ENCODE measurements at regions not wholly inside any gene's neighbourhood (a gene's known extent, or its start where the extent isn't known, plus 50 kb on each side); places are given as distances from the start of the nearest gene placed in this dataset.

DNA sequence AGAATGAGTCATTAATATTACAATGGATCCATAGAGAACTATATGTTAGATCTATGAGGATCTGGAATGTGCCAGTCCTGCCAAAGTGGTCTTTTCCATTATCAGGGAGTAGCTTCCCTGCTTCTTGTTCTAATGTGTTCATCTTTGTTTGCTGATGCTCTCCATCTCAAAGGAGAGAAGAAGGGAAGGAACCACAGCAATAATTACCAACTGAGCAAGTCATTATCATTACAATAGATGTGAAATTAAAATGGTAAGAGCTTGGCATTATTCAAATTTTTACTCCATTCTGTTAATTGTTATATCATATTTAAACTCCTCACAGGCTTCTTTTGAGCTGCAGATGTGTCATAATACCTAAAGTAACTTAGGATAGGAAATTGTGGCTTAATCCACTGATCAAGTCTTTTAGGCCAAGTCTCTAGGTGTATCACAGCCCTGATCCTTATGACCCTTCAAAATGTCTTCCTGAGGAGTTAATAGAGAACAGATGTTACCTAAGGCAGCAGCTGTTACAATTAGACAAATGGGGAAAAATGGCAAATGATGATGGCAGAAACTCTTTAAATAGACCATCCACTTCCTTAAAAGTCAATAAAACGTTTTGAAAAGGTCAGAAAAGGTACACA is 1492.7 kb upstream of the IGFBP7 start:
- no peak overlapping the region for H3K27ac ChIP-seq
- DNase-seq (ENCODE audit: low spot score) = no peak
- CTCF ChIA-PET = no interaction called here

DNA sequence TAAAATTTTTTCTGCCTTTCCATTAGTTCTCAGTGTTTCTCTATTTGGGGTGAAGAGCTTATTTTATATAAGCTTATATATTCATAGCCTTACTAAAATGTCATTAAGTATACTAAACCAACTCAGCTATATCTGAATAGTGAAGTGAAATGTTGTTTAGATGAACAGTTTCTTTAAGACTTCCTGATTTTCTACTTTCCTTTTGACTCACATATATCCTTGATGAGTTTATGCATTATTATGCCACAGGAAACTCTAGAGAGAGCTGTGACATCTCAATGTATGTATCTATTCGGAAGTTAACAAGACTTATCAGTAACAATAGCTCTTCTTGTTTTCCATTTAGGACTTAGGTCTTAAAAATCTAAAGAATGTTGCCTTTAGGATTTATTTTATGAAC is 1491.8 kb upstream of the IGFBP7 start:
- CTCF ChIA-PET = interaction anchor here (0.6 kb wide), 1 partner anchor 1439 kb away, joined by 3 read pairs; no protein-coding TSS in a partner anchor
- TF ChIP-seq, protein P1, sequence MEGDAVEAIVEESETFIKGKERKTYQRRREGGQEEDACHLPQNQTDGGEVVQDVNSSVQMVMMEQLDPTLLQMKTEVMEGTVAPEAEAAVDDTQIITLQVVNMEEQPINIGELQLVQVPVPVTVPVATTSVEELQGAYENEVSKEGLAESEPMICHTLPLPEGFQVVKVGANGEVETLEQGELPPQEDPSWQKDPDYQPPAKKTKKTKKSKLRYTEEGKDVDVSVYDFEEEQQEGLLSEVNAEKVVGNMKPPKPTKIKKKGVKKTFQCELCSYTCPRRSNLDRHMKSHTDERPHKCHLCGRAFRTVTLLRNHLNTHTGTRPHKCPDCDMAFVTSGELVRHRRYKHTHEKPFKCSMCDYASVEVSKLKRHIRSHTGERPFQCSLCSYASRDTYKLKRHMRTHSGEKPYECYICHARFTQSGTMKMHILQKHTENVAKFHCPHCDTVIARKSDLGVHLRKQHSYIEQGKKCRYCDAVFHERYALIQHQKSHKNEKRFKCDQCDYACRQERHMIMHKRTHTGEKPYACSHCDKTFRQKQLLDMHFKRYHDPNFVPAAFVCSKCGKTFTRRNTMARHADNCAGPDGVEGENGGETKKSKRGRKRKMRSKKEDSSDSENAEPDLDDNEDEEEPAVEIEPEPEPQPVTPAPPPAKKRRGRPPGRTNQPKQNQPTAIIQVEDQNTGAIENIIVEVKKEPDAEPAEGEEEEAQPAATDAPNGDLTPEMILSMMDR (conservative IDR thresholded peaks at IDR 0.05; ENCODE audit: low read depth) = no peak
- DNase-seq (ENCODE audit: low spot score) = no peak
- H3K27ac ChIP-seq = no peak overlapping the region
- POLR2A ChIA-PET (ENCODE audit: low non-redundant PET) = no interaction called here

More for the DNA sequence above, 1492.7 kb upstream of the IGFBP7 start:
- POLR2A ChIA-PET (ENCODE audit: low non-redundant PET) = no interaction called here
- TF ChIP-seq, protein P1 (conservative IDR thresholded peaks at IDR 0.05; ENCODE audit: low read depth) = no peak

DNA sequence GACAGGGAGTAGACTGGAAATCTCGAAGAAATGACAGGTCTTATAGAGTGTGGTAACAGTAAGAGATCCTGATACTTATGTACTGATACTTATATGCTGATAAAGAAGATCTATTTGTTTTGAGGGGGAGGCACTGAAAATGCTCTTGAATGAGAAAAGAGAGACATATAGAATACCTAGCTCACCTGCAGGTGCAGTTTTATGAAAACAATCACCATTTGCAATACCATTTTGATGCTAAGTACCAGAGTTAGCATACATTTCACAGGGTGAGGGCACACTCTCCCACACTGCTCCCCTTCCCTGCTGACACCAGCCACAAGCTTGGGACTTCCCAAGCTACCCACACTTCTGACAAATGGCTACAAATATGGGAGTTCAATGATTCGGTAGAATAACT is 1490.1 kb upstream of the IGFBP7 start:
- ChIA-PET CTCF (no interaction called here), POLR2A (ENCODE audit: low non-redundant PET) (no interaction called here)
- H3K27ac ChIP-seq = no peak overlapping the region
- TF ChIP-seq, protein P1 (conservative IDR thresholded peaks at IDR 0.05; ENCODE audit: low read depth) = no peak
- DNase-seq (ENCODE audit: low spot score) = no peak

DNA sequence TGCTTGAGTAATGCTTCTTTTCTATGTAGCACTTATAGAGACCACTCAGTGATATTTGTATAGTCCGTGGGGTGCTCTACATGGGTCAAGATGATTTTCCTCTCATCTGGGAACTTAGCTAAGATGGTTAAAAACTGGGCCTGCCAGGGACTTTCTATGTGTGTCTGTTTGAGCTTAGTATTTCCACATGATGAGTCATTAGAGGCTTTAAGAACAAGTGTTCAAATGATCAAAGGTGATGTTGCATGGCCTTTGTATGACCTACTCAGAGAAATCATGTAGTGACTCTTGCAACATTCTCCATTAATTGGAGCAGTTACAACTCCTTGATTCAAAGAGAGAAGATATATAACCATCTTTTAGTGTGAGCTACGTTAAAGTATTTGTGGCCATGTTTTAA is 1480.5 kb upstream of the IGFBP7 start:
- peak; percentile 42 for DNase-seq (ENCODE audit: low spot score)
- TF ChIP-seq, protein P1 (conservative IDR thresholded peaks at IDR 0.05; ENCODE audit: low read depth) = no peak
- POLR2A ChIA-PET (ENCODE audit: low non-redundant PET) = no interaction called here
- no peak overlapping the region for H3K27ac ChIP-seq
- CTCF ChIA-PET = no interaction called here

DNA sequence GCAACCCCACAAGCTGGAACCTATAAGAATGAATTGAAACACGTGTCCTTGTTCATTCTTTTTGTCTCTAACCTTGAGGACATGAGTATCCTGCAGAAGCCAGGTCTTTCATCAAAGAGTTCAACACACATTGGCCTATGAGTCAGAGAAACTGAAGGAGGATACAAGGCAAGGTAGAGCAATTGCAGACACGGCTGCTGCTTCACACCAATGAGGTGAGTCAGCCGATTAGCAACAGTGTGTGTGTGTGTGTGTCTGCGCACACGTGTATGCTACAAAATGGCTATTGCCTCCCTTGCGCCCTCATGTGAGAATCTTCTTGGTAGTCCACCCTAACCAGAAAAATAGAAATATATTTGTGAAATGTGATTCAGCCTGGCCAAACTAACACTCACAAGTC is 1477.7 kb upstream of the IGFBP7 start:
- CTCF ChIA-PET = no interaction called here
- TF ChIP-seq, protein P1 (conservative IDR thresholded peaks at IDR 0.05; ENCODE audit: low read depth) = no peak
- POLR2A ChIA-PET (ENCODE audit: low non-redundant PET) = no interaction called here
- H3K27ac ChIP-seq = no peak overlapping the region
- peak; percentile 32 for DNase-seq (ENCODE audit: low spot score)

DNA sequence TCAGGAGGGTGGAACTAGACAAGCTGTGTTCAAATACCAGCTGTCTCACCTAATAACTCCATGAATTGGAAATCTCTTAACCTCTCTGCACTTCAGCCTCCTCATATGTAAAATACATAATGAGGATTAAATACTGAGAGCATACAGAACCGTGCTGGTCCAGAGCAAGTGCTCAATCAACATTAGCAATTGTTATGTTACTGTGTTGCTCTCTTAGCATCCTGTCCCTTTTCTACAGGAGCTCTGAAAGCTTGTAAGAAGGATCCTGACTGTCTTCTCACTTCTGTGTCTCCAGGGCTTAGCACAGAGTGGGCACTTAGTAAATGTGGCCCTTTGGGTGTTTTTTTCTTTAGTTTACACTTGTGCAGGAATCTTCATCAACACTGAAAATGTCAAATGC is 1456.1 kb upstream of the IGFBP7 start:
- TF ChIP-seq, protein P1 (conservative IDR thresholded peaks at IDR 0.05; ENCODE audit: low read depth) = no peak
- POLR2A ChIA-PET (ENCODE audit: low non-redundant PET) = no interaction called here
- DNase-seq (ENCODE audit: low spot score) = no peak
- H3K27ac ChIP-seq = no peak overlapping the region
- CTCF ChIA-PET = interaction anchor here (0.6 kb wide), 1 partner anchor 8 kb away, joined by 3 read pairs; no protein-coding TSS in a partner anchor

All from RWPE1 (cell line).